ENCODE measurements at regions not wholly inside any gene's neighbourhood (a gene's known extent, or its start where the extent isn't known, plus 50 kb on each side); places are given as distances from the start of the nearest gene placed in this dataset.

DNA sequence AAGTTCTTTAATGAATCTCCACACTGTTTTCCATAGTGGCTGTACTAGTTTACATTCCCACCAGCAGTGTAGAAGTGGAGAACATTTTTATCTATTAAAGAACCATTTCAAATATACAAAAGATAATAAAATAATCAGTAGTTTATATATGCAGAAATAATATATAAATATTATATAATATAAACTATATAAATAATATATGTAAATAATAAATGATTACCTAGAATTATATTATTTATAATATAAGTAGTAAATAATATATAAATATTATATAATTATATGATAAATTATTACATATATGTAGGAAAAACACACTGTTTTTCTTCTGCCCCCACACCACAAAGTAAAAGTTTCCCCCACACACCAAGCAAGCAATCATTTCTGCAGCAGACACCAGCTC is 83.5 kb upstream of the NEUROD6 start:
- no peak overlapping the region for H3K4me3 ChIP-seq (ENCODE audit: extremely low read depth, insufficient read depth, low read length, poor library complexity, severe bottlenecking)
- no peaks in the 10 kb centered on the region for H3K36me3 ChIP-seq (ENCODE audit: control insufficient read depth, insufficient read depth, low read length)

DNA sequence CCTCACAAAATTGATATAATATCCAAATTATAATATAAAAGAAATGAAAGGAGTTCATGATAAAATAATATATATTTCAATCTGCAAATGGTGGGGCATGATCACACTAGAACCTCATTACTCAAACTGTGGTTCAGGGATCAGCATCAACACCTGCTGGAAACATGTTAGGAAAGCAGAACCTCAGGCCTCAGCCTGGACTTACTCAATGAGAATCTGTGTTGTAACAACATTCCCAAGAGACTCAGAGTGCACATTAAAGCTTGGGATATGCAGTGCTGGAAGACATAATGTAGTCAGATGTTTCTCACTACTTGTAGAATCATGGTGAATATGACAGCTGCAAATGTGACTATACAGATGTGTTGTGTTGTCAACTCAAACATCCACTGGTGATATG is 81.7 kb upstream of the ITPRID1 start:
- Histone ChIP-seq H3K4me1 (ENCODE audit: control insufficient read depth, insufficient read depth, low read length, poor library complexity, severe bottlenecking) (peaks cover 22% of the 10 kb centered on the region), H3K27ac (ENCODE audit: low read depth, low read length, severe bottlenecking) (peak overlapping the region; percentile 86), H3K9me3 (ENCODE audit: control insufficient read depth, low read length) (no peaks in the 10 kb centered on the region)

More for the DNA sequence above, 83.5 kb upstream of the NEUROD6 start:
- Histone ChIP-seq H3K9me3 (ENCODE audit: control insufficient read depth, low read length) (no peaks in the 10 kb centered on the region), H3K27ac (ENCODE audit: low read depth, low read length, severe bottlenecking) (no peak overlapping the region), H3K4me1 (ENCODE audit: control insufficient read depth, insufficient read depth, low read length, poor library complexity, severe bottlenecking) (no peaks in the 10 kb centered on the region)

DNA sequence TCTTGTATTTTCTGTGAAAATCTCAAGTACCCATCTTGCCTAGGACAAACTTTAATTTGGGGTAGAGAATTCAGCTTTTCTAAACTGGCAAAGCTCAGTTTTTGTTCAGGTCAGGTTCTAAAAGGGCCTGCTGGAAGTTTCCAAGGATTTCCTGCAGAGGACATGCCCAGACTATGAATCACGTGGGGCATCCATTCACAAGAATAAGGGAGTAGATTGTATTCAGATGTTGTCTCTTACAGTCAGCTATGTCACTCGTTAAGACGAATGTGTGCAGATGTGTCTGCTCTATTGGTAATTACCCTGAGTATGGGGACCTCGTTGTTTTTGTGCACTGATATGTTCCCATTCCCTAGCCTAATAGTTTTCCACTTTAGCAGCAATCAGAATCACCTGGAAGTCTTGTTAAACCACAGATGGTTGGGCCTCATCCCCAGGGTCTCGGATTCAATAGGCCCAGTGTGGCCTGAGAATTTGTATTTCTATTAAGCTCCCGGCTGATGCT is 81.0 kb upstream of the ITPRID1 start:
- WGBS, 2 experiments (ENCODE audit: insufficient coverage in 2 of 2), result 81 to 86% methylated on average over 3 to 4 of the region's 6 CpGs
- peaks cover 22% of the 10 kb centered on the region for H3K4me1 ChIP-seq (ENCODE audit: control insufficient read depth, insufficient read depth, low read length, poor library complexity, severe bottlenecking)
- peak overlapping the region; percentile 86 for H3K27ac ChIP-seq (ENCODE audit: low read depth, low read length, severe bottlenecking)
- H3K36me3 ChIP-seq (ENCODE audit: control insufficient read depth, insufficient read depth, low read length), result no peaks in the 10 kb centered on the region
- H3K4me3 ChIP-seq (ENCODE audit: extremely low read depth, insufficient read depth, low read length, poor library complexity, severe bottlenecking), result no peak overlapping the region
- H3K9me3 ChIP-seq (ENCODE audit: control insufficient read depth, low read length), result no peaks in the 10 kb centered on the region

More for the DNA sequence above, 81.7 kb upstream of the ITPRID1 start:
- no peak overlapping the region for H3K4me3 ChIP-seq (ENCODE audit: extremely low read depth, insufficient read depth, low read length, poor library complexity, severe bottlenecking)
- H3K36me3 ChIP-seq (ENCODE audit: control insufficient read depth, insufficient read depth, low read length), result no peaks in the 10 kb centered on the region

- H3K36me3 ChIP-seq (ENCODE audit: control insufficient read depth, insufficient read depth, low read length), result no peaks in the 10 kb centered on the region
- no peaks in the 10 kb centered on the region for H3K9me3 ChIP-seq (ENCODE audit: control insufficient read depth, low read length)
- H3K4me1 ChIP-seq (ENCODE audit: control insufficient read depth, insufficient read depth, low read length, poor library complexity, severe bottlenecking), result peaks cover 15% of the 10 kb centered on the region
- no peak overlapping the region for H3K27ac ChIP-seq (ENCODE audit: low read depth, low read length, severe bottlenecking)
- H3K4me3 ChIP-seq (ENCODE audit: extremely low read depth, insufficient read depth, low read length, poor library complexity, severe bottlenecking), result no peak overlapping the region
- 83 to 97% methylated on average over 3 to 4 of the region's 4 CpGs for WGBS, 2 experiments (ENCODE audit: insufficient coverage in 2 of 2)
Observed at GRCh38 chr7:31437250-31437865, 76.5 kb upstream of the ITPRID1 start.

- 69 to 83% methylated on average over 2 to 3 of the region's 3 CpGs for WGBS, 2 experiments (ENCODE audit: insufficient coverage in 2 of 2)
- Histone ChIP-seq H3K27ac (ENCODE audit: low read depth, low read length, severe bottlenecking) (no peak overlapping the region), H3K4me3 (ENCODE audit: extremely low read depth, insufficient read depth, low read length, poor library complexity, severe bottlenecking) (no peak overlapping the region), H3K4me1 (ENCODE audit: control insufficient read depth, insufficient read depth, low read length, poor library complexity, severe bottlenecking) (no peaks in the 10 kb centered on the region), H3K36me3 (ENCODE audit: control insufficient read depth, insufficient read depth, low read length) (no peaks in the 10 kb centered on the region), H3K9me3 (ENCODE audit: control insufficient read depth, low read length) (no peaks in the 10 kb centered on the region)
Observed at GRCh38 chr7:31439165-31439564, 74.7 kb upstream of the ITPRID1 start.

- H3K4me1 ChIP-seq (ENCODE audit: control insufficient read depth, insufficient read depth, low read length, poor library complexity, severe bottlenecking), result no peaks in the 10 kb centered on the region
- WGBS, 2 experiments (ENCODE audit: insufficient coverage in 2 of 2), result no CpG with 5 or more reads among the region's 3 CpGs
- no peak overlapping the region for H3K27ac ChIP-seq (ENCODE audit: low read depth, low read length, severe bottlenecking)
- H3K4me3 ChIP-seq (ENCODE audit: extremely low read depth, insufficient read depth, low read length, poor library complexity, severe bottlenecking), result no peak overlapping the region
- H3K9me3 ChIP-seq (ENCODE audit: control insufficient read depth, low read length), result no peaks in the 10 kb centered on the region
- H3K36me3 ChIP-seq (ENCODE audit: control insufficient read depth, insufficient read depth, low read length), result no peaks in the 10 kb centered on the region
Observed at GRCh38 chr7:31440511-31440910, 73.4 kb upstream of the ITPRID1 start.

GRCh38 chr7:31442626-31443025 is 71.3 kb upstream of the ITPRID1 start:
- Histone ChIP-seq H3K9me3 (ENCODE audit: control insufficient read depth, low read length) (no peaks in the 10 kb centered on the region), H3K4me1 (ENCODE audit: control insufficient read depth, insufficient read depth, low read length, poor library complexity, severe bottlenecking) (no peaks in the 10 kb centered on the region), H3K27ac (ENCODE audit: low read depth, low read length, severe bottlenecking) (no peak overlapping the region), H3K4me3 (ENCODE audit: extremely low read depth, insufficient read depth, low read length, poor library complexity, severe bottlenecking) (no peak overlapping the region), H3K36me3 (ENCODE audit: control insufficient read depth, insufficient read depth, low read length) (no peaks in the 10 kb centered on the region)
- 73 to 89% methylated on average over 2 to 3 of the region's 4 CpGs for WGBS, 2 experiments (ENCODE audit: insufficient coverage in 2 of 2)

DNA sequence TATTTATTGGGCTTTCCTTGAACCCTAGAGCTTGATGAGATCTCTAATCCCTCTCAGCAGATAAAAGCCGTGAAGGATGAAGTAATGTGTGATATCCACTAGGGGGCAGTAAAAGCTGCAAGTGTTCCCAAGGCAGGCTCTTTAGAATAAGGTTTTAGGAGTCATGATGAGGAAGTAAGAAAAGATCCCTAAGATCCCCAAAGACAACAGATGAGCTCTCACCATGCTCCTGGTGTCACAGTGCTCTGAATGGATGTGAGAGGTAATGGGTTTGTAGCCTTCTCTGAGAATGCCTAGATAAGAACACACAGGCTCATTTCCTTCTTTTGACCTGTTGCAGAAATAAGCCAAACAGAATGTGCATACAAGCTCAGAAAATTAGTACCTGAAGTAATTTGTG is 70.4 kb upstream of the ITPRID1 start:
- Histone ChIP-seq H3K9me3 (ENCODE audit: control insufficient read depth, low read length) (no peaks in the 10 kb centered on the region), H3K4me3 (ENCODE audit: extremely low read depth, insufficient read depth, low read length, poor library complexity, severe bottlenecking) (no peak overlapping the region), H3K27ac (ENCODE audit: low read depth, low read length, severe bottlenecking) (no peak overlapping the region), H3K36me3 (ENCODE audit: control insufficient read depth, insufficient read depth, low read length) (no peaks in the 10 kb centered on the region), H3K4me1 (ENCODE audit: control insufficient read depth, insufficient read depth, low read length, poor library complexity, severe bottlenecking) (no peaks in the 10 kb centered on the region)
- no CpG with 5 or more reads among the region's 1 CpG for WGBS, 2 experiments (ENCODE audit: insufficient coverage in 2 of 2)

DNA sequence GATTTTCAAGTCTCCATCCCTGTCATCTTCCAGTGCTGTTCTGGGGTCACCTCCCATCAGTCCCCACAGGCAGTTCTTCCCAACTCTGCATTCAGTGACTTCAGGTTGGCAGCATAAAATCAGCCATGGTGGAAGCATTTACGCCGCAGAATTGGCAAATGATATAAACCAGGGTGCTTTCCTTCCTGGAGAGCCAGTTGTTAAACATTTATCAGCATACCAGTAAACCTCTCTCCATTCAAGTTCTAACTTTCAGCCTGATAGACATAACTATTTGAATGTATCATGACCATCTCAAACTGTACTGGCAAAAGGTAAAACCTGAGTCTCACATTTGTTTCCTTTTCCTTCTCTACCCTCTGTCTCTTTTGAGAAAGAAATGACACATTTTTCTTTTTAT is 69.7 kb upstream of the ITPRID1 start:
- Histone ChIP-seq H3K36me3 (ENCODE audit: control insufficient read depth, insufficient read depth, low read length) (no peaks in the 10 kb centered on the region), H3K4me3 (ENCODE audit: extremely low read depth, insufficient read depth, low read length, poor library complexity, severe bottlenecking) (no peak overlapping the region), H3K9me3 (ENCODE audit: control insufficient read depth, low read length) (no peaks in the 10 kb centered on the region), H3K27ac (ENCODE audit: low read depth, low read length, severe bottlenecking) (no peak overlapping the region), H3K4me1 (ENCODE audit: control insufficient read depth, insufficient read depth, low read length, poor library complexity, severe bottlenecking) (no peaks in the 10 kb centered on the region)
- WGBS, 2 experiments (ENCODE audit: insufficient coverage in 2 of 2), result 33 to 70% methylated on average over 2 of the region's 2 CpGs

DNA sequence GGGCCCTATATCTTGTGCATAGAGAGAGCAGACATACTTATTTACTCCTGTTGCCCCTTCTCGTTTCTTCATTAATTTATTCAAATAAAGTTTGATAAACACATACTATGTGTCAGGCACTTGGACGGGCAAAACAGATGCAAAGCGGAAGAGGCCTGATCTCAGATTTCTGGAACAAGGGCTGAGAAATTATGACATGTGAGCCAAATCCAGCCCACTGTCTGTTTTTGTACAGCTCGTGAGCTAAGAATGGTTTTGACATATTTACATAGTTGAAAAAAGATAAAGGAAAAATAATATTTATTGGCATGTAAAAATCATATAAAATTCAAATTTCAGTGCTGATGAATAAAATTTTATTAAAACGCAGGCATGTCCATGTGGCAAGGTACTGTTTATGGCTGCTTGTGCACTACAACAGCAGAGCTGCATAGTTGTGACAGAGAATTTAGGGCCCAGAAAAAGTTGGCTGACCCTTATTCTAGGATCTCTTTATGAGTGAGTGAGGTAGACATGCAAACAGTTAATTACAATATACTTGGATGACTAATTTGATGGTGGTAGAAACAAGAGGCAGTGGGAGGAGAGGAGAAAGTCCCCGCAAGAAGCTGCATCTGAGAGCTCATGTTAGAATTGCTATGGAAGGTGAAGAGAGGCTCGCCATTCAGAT is 68.1 kb upstream of the ITPRID1 start:
- WGBS, 2 experiments (ENCODE audit: insufficient coverage in 2 of 2), result 93 to 97% methylated on average over 4 to 5 of the region's 7 CpGs

GRCh38 chr7:31448649-31449048 is 65.2 kb upstream of the ITPRID1 start:
- Histone ChIP-seq H3K4me3 (ENCODE audit: extremely low read depth, insufficient read depth, low read length, poor library complexity, severe bottlenecking) (no peak overlapping the region), H3K9me3 (ENCODE audit: control insufficient read depth, low read length) (no peaks in the 10 kb centered on the region), H3K4me1 (ENCODE audit: control insufficient read depth, insufficient read depth, low read length, poor library complexity, severe bottlenecking) (no peaks in the 10 kb centered on the region), H3K36me3 (ENCODE audit: control insufficient read depth, insufficient read depth, low read length) (no peaks in the 10 kb centered on the region), H3K27ac (ENCODE audit: low read depth, low read length, severe bottlenecking) (no peak overlapping the region)
- WGBS, 2 experiments (ENCODE audit: insufficient coverage in 2 of 2), result 100% methylated on average over 1 of the region's 1 CpG; no CpG with 5 or more reads in 1 of the 2 experiments

More for the DNA sequence above, 68.1 kb upstream of the ITPRID1 start:
- Histone ChIP-seq H3K4me3 (ENCODE audit: extremely low read depth, insufficient read depth, low read length, poor library complexity, severe bottlenecking) (no peak overlapping the region), H3K36me3 (ENCODE audit: control insufficient read depth, insufficient read depth, low read length) (no peaks in the 10 kb centered on the region), H3K4me1 (ENCODE audit: control insufficient read depth, insufficient read depth, low read length, poor library complexity, severe bottlenecking) (no peaks in the 10 kb centered on the region), H3K27ac (ENCODE audit: low read depth, low read length, severe bottlenecking) (no peak overlapping the region), H3K9me3 (ENCODE audit: control insufficient read depth, low read length) (no peaks in the 10 kb centered on the region)
